GM12878 (cell line): ENCODE measurements at regions not wholly inside any gene's neighbourhood (a gene's known extent, or its start where the extent isn't known, plus 50 kb on each side); places are given as distances from the start of the nearest gene placed in this dataset.

Experiments
- E2F8 ChIP-seq: fragments of 450-650 bp; IDR thresholded peaks from 2 replicates; pipeline ENCODE4 v1.6.1; 2018; ENCODE audit warnings: mild to moderate bottlenecking, low read depth, moderate library complexity; ENCODE audit not compliant: partially characterized antibody
- MTA2 ChIP-seq: fragments of 450-650 bp; IDR thresholded peaks from 2 replicates; pipeline ENCODE4 v1.6.1; 2016; ENCODE audit warnings: low read depth, mild to moderate bottlenecking, moderate library complexity
- PML ChIP-seq: IDR thresholded peaks from 2 replicates; pipeline ENCODE4 v1.6.1; 2012; ENCODE audit warnings: low read length, inconsistent platforms
- SMARCA5 ChIP-seq: fragments of 450-650 bp; IDR thresholded peaks from 2 replicates; pipeline ENCODE4 v1.6.1; 2017; ENCODE audit warnings: mild to moderate bottlenecking
- WRNIP1 ChIP-seq: IDR thresholded peaks from 2 replicates; pipeline ENCODE4 v1.6.1; 2011; ENCODE audit warnings: low read depth, low read length, improper control_type of control experiment, borderline replicate concordance
- ZBTB4 ChIP-seq: fragments of 450-650 bp; formaldehyde crosslinking; IDR thresholded peaks from 2 replicates; pipeline ENCODE4 v1.4.0; 2022; ENCODE audit warnings: mild to moderate bottlenecking, moderate library complexity
- ZNF592 ChIP-seq: fragments of 450-650 bp; IDR thresholded peaks from 2 replicates; pipeline ENCODE4 v1.6.1; 2017; ENCODE audit warnings: mild to moderate bottlenecking, moderate library complexity

GRCh38 chr15:62647843-62648505 lies 394.6 kb upstream of the TPM1 start (continued):
- TF ChIP-seq SMARCA5 (no peak), E2F8 (no peak), ZNF592 (no peak), MTA2 (no peak), WRNIP1 (no peak), PML (no peak), ZBTB4 (CRISPR knock-in tag) (no peak)
